ENCODE measurements at regions not wholly inside any gene's neighbourhood (a gene's known extent, or its start where the extent isn't known, plus 50 kb on each side); places are given as distances from the start of the nearest gene placed in this dataset.

- TF ChIP-seq CTCF (IDR thresholded peaks at IDR 0.05): no peak
- H3K4me1 Mint-ChIP-seq (ENCODE audit: low read depth): no peaks in the 10 kb centered on the region
- no peak overlapping the region for H3K27ac Mint-ChIP-seq (ENCODE audit: unreplicated experiment)
- no peaks in the 10 kb centered on the region for H3K36me3 Mint-ChIP-seq (ENCODE audit: low read depth)
- H3K4me3 Mint-ChIP-seq (ENCODE audit: unreplicated experiment): no peak overlapping the region
- no peak for DNase-seq (ENCODE audit: low spot score)
- no peaks in the 10 kb centered on the region for H3K27me3 Mint-ChIP-seq (ENCODE audit: low read depth)
- H3K9me3 Mint-ChIP-seq (ENCODE audit: low read depth): peaks cover 8% of the 10 kb centered on the region
Observed at GRCh38 chr12:38544330-38545066, 227.9 kb downstream of the ALG10B start.

- H3K27ac Mint-ChIP-seq (ENCODE audit: unreplicated experiment): no peak overlapping the region
- no peak for DNase-seq (ENCODE audit: low spot score)
- peaks cover 13% of the 10 kb centered on the region for H3K9me3 Mint-ChIP-seq (ENCODE audit: low read depth)
- peaks cover 2% of the 10 kb centered on the region for H3K27me3 Mint-ChIP-seq (ENCODE audit: low read depth)
- no peak overlapping the region for H3K4me3 Mint-ChIP-seq (ENCODE audit: unreplicated experiment)
- no peak for TF ChIP-seq CTCF (IDR thresholded peaks at IDR 0.05)
- no peaks in the 10 kb centered on the region for H3K36me3 Mint-ChIP-seq (ENCODE audit: low read depth)
- no peaks in the 10 kb centered on the region for H3K4me1 Mint-ChIP-seq (ENCODE audit: low read depth)
Observed at GRCh38 chr12:38547586-38547985, 231.0 kb downstream of the ALG10B start.

- H3K9me3 Mint-ChIP-seq (ENCODE audit: low read depth): peaks cover 10% of the 10 kb centered on the region
- no peak overlapping the region for H3K27ac Mint-ChIP-seq (ENCODE audit: unreplicated experiment)
- TF ChIP-seq CTCF (IDR thresholded peaks at IDR 0.05): no peak
- no peak overlapping the region for H3K4me3 Mint-ChIP-seq (ENCODE audit: unreplicated experiment)
- H3K27me3 Mint-ChIP-seq (ENCODE audit: low read depth): no peaks in the 10 kb centered on the region
- no peak for DNase-seq (ENCODE audit: low spot score)
- H3K4me1 Mint-ChIP-seq (ENCODE audit: low read depth): no peaks in the 10 kb centered on the region
- H3K36me3 Mint-ChIP-seq (ENCODE audit: low read depth): no peaks in the 10 kb centered on the region
Observed at GRCh38 chr12:38555620-38556591, 239.3 kb downstream of the ALG10B start.

GRCh38 chr12:38556647-38557046 lies 240.1 kb downstream of the ALG10B start:
- DNase-seq (ENCODE audit: low spot score): no peak
- Mint-ChIP-seq H3K4me1 (ENCODE audit: low read depth) (no peaks in the 10 kb centered on the region), H3K9me3 (ENCODE audit: low read depth) (peaks cover 10% of the 10 kb centered on the region), H3K27ac (ENCODE audit: unreplicated experiment) (no peak overlapping the region), H3K36me3 (ENCODE audit: low read depth) (no peaks in the 10 kb centered on the region), H3K27me3 (ENCODE audit: low read depth) (no peaks in the 10 kb centered on the region), H3K4me3 (ENCODE audit: unreplicated experiment) (no peak overlapping the region)
- TF ChIP-seq CTCF (IDR thresholded peaks at IDR 0.05): no peak

GRCh38 chr12:38585086-38585485 lies 268.5 kb downstream of the ALG10B start:
- no peak overlapping the region for H3K4me3 Mint-ChIP-seq (ENCODE audit: unreplicated experiment)
- H3K9me3 Mint-ChIP-seq (ENCODE audit: low read depth): no peaks in the 10 kb centered on the region

More at GRCh38 chr12:38585086-38585485, 268.5 kb downstream of the ALG10B start:
- no peak for TF ChIP-seq CTCF (IDR thresholded peaks at IDR 0.05)
- Mint-ChIP-seq H3K27me3 (ENCODE audit: low read depth) (no peaks in the 10 kb centered on the region), H3K4me1 (ENCODE audit: low read depth) (no peaks in the 10 kb centered on the region), H3K27ac (ENCODE audit: unreplicated experiment) (no peak overlapping the region), H3K36me3 (ENCODE audit: low read depth) (no peaks in the 10 kb centered on the region)
- no peak for DNase-seq (ENCODE audit: low spot score)

All from chondrocyte (in vitro differentiated cells).